Natural killer cell (primary cell): ENCODE measurements at regions not wholly inside any gene's neighbourhood (a gene's known extent, or its start where the extent isn't known, plus 50 kb on each side); places are given as distances from the start of the nearest gene placed in this dataset.

ENCODE experiments used
- ATAC-seq, 3 donors: fragments of 150-1000 bp in 2 of 3; fragments of 200-7000 bp in 1 of 3; cut with Tn5 transposase; 1 replicate in 1 of 3; 2 replicates in 2 of 3; pipeline ENCODE4 v1.10.0; 2021; ENCODE audit warnings: mild to moderate bottlenecking in 2 of 3, moderate library complexity in 2 of 3
- DNase-seq, 2 donors: peaks; one replicate each; pipeline versions ENCODE4 v3.0.0 to v3.0.0-alpha.2; 2013 to 2021; ENCODE audit warnings: mixed read lengths in 1 of 2
- H3K27ac ChIP-seq: one replicate; pipeline ENCODE4 v1.5.1; 2013; ENCODE audit warnings: mild to moderate bottlenecking, low read length
- H3K27me3 ChIP-seq: one replicate; pipeline ENCODE4 v1.6.1; 2013; ENCODE audit warnings: low read length; ENCODE audit not compliant: control insufficient read depth, insufficient read depth
- H3K36me3 ChIP-seq: one replicate; pipeline ENCODE4 v1.6.1; 2013; ENCODE audit warnings: low read length; ENCODE audit not compliant: control insufficient read depth, insufficient read depth
- H3K4me1 ChIP-seq: one replicate; pipeline ENCODE4 v1.6.1; 2013; ENCODE audit warnings: low read length; ENCODE audit not compliant: control insufficient read depth, insufficient read depth
- H3K4me3 ChIP-seq: one replicate; pipeline ENCODE4 v1.5.1; 2013; ENCODE audit warnings: low read length
- H3K9me3 ChIP-seq: one replicate; pipeline ENCODE4 v1.6.1; 2013; ENCODE audit warnings: low read length; ENCODE audit not compliant: control insufficient read depth, insufficient read depth
- H3K27ac Mint-ChIP-seq, 2 donors: one replicate each; pipeline ENCODE4 v1.8.0; 2022; ENCODE audit warnings: mild to moderate bottlenecking in 2 of 2, mixed read lengths in 2 of 2, moderate library complexity in 1 of 2
- H3K27me3 Mint-ChIP-seq, 2 donors: one replicate each; pipeline ENCODE4 v1.8.0; 2022; ENCODE audit warnings: low read depth in 2 of 2, mixed read lengths in 2 of 2
- H3K36me3 Mint-ChIP-seq: one replicate; pipeline ENCODE4 v1.8.0; 2022; ENCODE audit warnings: mixed read lengths
- H3K4me1 Mint-ChIP-seq, 2 donors: one replicate each; pipeline ENCODE4 v1.8.0; 2022; ENCODE audit warnings: mixed read lengths in 2 of 2
- H3K4me3 Mint-ChIP-seq: one replicate; pipeline ENCODE4 v1.8.0; 2022; ENCODE audit warnings: mild to moderate bottlenecking, moderate library complexity, mixed read lengths
- H3K9me3 Mint-ChIP-seq, 2 donors: one replicate each; pipeline ENCODE4 v1.8.0; 2022; ENCODE audit warnings: mixed read lengths in 2 of 2
- WGBS: methylation state at CpG from one replicate; pipeline ENCODE4 v1.1.7; 2013; ENCODE audit warnings: missing lambda C conversion rate; ENCODE audit not compliant: insufficient coverage; 5-methylcytosine and 5-hydroxymethylcytosine counted together
- intact Hi-C: fragments of 100-400 bp; cut with micrococcal nuclease; formaldehyde crosslinking; loops from one replicate; pipeline ENCODE4 v1.14.2; 2022
- TF ChIP-seq, protein P1 (sequence below): fragments of 200-600 bp; IDR thresholded peaks from one replicate; pipeline ENCODE4 v1.8.0; 2022; ENCODE audit warnings: antibody characterized with exemption

DNA sequence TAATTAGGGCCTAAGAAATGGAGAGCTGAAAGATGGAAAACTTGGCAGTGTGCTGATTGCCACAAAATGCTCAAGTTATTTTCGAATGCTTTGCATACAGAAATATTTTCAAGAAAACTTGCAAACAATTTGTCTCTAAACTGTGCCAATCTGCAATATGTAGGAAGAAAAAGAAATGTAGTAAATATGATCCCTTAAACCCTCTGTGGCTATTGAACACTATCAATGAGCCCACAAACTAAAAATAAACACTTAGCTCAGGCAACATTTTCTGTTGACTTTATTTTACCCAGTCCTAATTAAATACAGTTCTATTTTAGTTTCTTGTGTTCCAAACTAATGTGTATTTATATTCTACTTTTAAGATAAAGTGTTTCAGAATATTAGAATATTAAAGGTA lies 342.1 kb downstream of the SEMA3D start:
- no peaks in the 10 kb centered on the region for H3K4me1 Mint-ChIP-seq
- H3K27ac Mint-ChIP-seq, result no peak overlapping the region
- TF ChIP-seq, protein P1, sequence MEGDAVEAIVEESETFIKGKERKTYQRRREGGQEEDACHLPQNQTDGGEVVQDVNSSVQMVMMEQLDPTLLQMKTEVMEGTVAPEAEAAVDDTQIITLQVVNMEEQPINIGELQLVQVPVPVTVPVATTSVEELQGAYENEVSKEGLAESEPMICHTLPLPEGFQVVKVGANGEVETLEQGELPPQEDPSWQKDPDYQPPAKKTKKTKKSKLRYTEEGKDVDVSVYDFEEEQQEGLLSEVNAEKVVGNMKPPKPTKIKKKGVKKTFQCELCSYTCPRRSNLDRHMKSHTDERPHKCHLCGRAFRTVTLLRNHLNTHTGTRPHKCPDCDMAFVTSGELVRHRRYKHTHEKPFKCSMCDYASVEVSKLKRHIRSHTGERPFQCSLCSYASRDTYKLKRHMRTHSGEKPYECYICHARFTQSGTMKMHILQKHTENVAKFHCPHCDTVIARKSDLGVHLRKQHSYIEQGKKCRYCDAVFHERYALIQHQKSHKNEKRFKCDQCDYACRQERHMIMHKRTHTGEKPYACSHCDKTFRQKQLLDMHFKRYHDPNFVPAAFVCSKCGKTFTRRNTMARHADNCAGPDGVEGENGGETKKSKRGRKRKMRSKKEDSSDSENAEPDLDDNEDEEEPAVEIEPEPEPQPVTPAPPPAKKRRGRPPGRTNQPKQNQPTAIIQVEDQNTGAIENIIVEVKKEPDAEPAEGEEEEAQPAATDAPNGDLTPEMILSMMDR, result no peak
- Histone ChIP-seq H3K27me3 (no peaks in the 10 kb centered on the region), H3K4me3 (no peak overlapping the region), H3K36me3 (no peaks in the 10 kb centered on the region), H3K27ac (no peak overlapping the region), H3K9me3 (no peaks in the 10 kb centered on the region), H3K4me1 (no peaks in the 10 kb centered on the region)
- intact Hi-C loops, result no loop called here
- H3K9me3 Mint-ChIP-seq, result peaks cover 8 to 15% of the 10 kb centered on the region in 2 donors
- DNase-seq, result no peak
- WGBS, result 100% methylated on average over 1 of the region's 1 CpG
- no peaks in the 10 kb centered on the region for H3K36me3 Mint-ChIP-seq
- H3K27me3 Mint-ChIP-seq, result no peaks in the 10 kb centered on the region
- H3K4me3 Mint-ChIP-seq, result no peak overlapping the region
- no peak for ATAC-seq

DNA sequence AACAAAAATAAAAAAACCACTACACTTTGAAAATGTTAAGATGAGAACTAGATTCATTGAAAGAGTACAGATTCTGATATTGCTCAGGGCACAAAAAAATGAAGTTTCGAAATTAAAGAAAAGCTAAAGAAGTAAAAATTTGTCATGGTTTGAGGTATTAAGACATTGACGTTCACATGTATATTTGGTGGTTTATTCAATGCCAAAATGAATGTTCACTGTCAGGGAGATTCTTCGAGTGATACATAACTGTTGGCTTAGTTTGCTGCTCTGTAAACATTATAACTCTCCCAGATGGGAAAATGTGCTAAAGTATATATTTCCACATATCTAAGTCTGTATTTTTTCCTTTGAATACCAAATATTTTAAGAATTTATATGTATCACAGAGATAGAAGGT lies 345.0 kb downstream of the SEMA3D start:
- DNase-seq (no peak), ATAC-seq (no peak)
- no peak overlapping the region for H3K4me3 ChIP-seq
- Mint-ChIP-seq H3K27ac (no peak overlapping the region), H3K4me1 (no peaks in the 10 kb centered on the region), H3K9me3 (peaks cover 8 to 15% of the 10 kb centered on the region in 2 donors), H3K36me3 (no peaks in the 10 kb centered on the region), H3K27me3 (no peaks in the 10 kb centered on the region), H3K4me3 (no peak overlapping the region)
- peaks cover 2% of the 10 kb centered on the region for H3K9me3 ChIP-seq
- no peaks in the 10 kb centered on the region for H3K4me1 ChIP-seq
- intact Hi-C loops, result no loop called here
- H3K27ac ChIP-seq, result no peak overlapping the region
- TF ChIP-seq, protein P1, result no peak
- no peaks in the 10 kb centered on the region for H3K27me3 ChIP-seq
- no peaks in the 10 kb centered on the region for H3K36me3 ChIP-seq
- WGBS, result 80% methylated on average over 2 of the region's 3 CpGs

DNA sequence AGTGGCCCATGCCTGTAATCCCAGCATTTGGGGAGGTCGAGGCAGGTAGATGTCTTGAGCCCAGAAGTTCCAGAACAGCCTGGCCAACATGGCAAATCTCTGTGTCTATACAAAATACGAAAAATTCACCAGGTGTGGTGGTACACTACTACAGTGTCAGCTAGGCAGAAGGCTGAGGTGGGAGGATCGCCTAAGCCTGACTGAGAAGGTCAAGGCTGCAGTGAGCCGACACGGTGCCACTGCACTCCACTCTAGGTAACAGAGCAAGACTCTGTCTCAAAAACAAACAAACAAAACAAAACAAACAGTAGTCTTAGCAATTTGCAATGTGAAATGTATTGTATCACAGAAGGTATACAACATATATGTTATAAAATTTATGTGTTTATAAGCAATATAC lies 348.0 kb downstream of the SEMA3D start:
- Histone ChIP-seq H3K4me1 (no peaks in the 10 kb centered on the region), H3K36me3 (no peaks in the 10 kb centered on the region), H3K9me3 (peaks cover 5% of the 10 kb centered on the region), H3K27me3 (no peaks in the 10 kb centered on the region), H3K27ac (no peak overlapping the region), H3K4me3 (no peak overlapping the region)
- Mint-ChIP-seq H3K36me3 (peaks cover 2% of the 10 kb centered on the region), H3K4me3 (no peak overlapping the region), H3K9me3 (peaks cover 6 to 16% of the 10 kb centered on the region in 2 donors), H3K27me3 (no peaks in the 10 kb centered on the region), H3K27ac (no peak overlapping the region), H3K4me1 (no peaks in the 10 kb centered on the region)
- TF ChIP-seq, protein P1, result no peak
- WGBS, result 84% methylated on average over 5 of the region's 5 CpGs
- DNase-seq, result no peak
- intact Hi-C loops, result no loop called here
- no peak for ATAC-seq

DNA sequence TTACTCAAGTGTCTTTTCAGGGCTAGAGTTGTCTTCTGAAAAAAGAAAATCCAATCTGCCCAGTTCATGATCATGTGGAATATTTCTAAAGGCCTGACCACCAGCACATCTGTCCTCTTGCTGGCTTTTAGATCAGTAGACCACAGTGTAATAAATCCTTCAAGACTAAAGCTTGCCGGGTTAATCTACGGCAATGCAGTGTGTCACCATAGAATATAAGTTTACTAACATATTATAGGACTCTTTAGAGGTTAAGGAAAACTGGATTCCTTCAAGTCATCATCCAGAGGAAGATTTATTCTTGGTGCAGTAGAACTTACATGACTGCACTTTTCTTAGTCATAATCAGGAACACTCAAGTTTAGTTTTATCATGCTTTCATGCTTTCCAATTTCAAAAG lies 349.5 kb downstream of the SEMA3D start:
- no peaks in the 10 kb centered on the region for H3K27me3 Mint-ChIP-seq
- Histone ChIP-seq H3K27me3 (no peaks in the 10 kb centered on the region), H3K36me3 (no peaks in the 10 kb centered on the region), H3K4me1 (no peaks in the 10 kb centered on the region), H3K27ac (no peak overlapping the region), H3K4me3 (no peak overlapping the region), H3K9me3 (peaks cover 5% of the 10 kb centered on the region)
- peaks cover 7% of the 10 kb centered on the region for H3K36me3 Mint-ChIP-seq
- no peak overlapping the region for H3K27ac Mint-ChIP-seq
- TF ChIP-seq, protein P1, result no peak
- no peak for ATAC-seq
- no CpG with 5 or more reads among the region's 2 CpGs for WGBS
- DNase-seq, result no peak
- no peak overlapping the region for H3K4me3 Mint-ChIP-seq
- intact Hi-C loops, result no loop called here
- peaks cover 7 to 17% of the 10 kb centered on the region in 2 donors for H3K9me3 Mint-ChIP-seq
- no peaks in the 10 kb centered on the region for H3K4me1 Mint-ChIP-seq
